ENCODE measurements at regions not wholly inside any gene's neighbourhood (a gene's known extent, or its start where the extent isn't known, plus 50 kb on each side); places are given as distances from the start of the nearest gene placed in this dataset.

- no peak for FAIRE-seq
- Histone ChIP-seq H3K27me3 (replicated peaks in 1 of 2; ENCODE audit: control insufficient read depth in 2 of 2, insufficient read depth in 2 of 2, low read length in 1 of 2) (no peaks in the 10 kb centered on the region), H3K79me2 (ENCODE audit: control insufficient read depth, insufficient read depth, low read length) (no peaks in the 10 kb centered on the region), H3K27ac (ENCODE audit: control insufficient read depth, insufficient read depth) (no peak overlapping the region), H3K4me3 (no peak overlapping the region), H3K36me3 (ENCODE audit: control insufficient read depth in 2 of 2, insufficient read depth in 2 of 2, low read length in 1 of 2) (no peaks in the 10 kb centered on the region), H3K9me3 (replicated peaks; ENCODE audit: control insufficient read depth, insufficient read depth, low read length) (no peaks in the 10 kb centered on the region), H2AFZ (ENCODE audit: control insufficient read depth, low read depth, low read length) (no peak overlapping the region), H3K4me1 (ENCODE audit: control insufficient read depth, insufficient read depth, low read length) (no peaks in the 10 kb centered on the region), H4K20me1 (ENCODE audit: control insufficient read depth, insufficient read depth) (no peaks in the 10 kb centered on the region), H3K4me2 (ENCODE audit: control insufficient read depth, insufficient read depth) (no peak overlapping the region), H3K9ac (ENCODE audit: control insufficient read depth, insufficient read depth, low read length) (no peak overlapping the region)
- 59% methylated on average over 6 of the region's 6 CpGs for WGBS (ENCODE audit: insufficient coverage, insufficient replicate concordance, low lambda C conversion rate, missing lambda C conversion rate)
- intact Hi-C loops (cut with micrococcal nuclease; ENCODE audit: unreplicated experiment) (no loop called here), in situ Hi-C loops (cut with MboI) (no loop called here)
- RAD21 ChIA-PET (ENCODE audit: unreplicated experiment) = no interaction called here
- SMC1A ChIA-PET (ENCODE audit: uncharacterized antibody, unreplicated experiment) = interaction anchor here (0.6 to 1.2 kb wide), 2 partner anchors 14 to 66 kb away, joined by 3 to 4 read pairs; no protein-coding TSS in a partner anchor
- DNase-seq (ENCODE audit: low read depth, low spot score) = no peak
- TF ChIP-seq CHD4 (IDR thresholded peaks at IDR 0.05) (no peak), ZNF24 (IDR thresholded peaks at IDR 0.05) (no peak), DPF2 (IDR thresholded peaks at IDR 0.05) (no peak), RAD51 (IDR thresholded peaks at IDR 0.05) (no peak), BACH1 (IDR thresholded peaks at IDR 0.05; ENCODE audit: borderline replicate concordance) (no peak), STAT1 (conservative IDR thresholded peaks at IDR 0.05) (no peak)
- no TSS peak for BruUV-seq (replicated peaks)
- POLR2A ChIA-PET = no interaction called here
- CTCF ChIA-PET = no interaction called here
- no peak for ATAC-seq
These were observed 385.1 kb downstream of the CHSY3 start for GRCh38 chr5:130289132-130290088.

DNA sequence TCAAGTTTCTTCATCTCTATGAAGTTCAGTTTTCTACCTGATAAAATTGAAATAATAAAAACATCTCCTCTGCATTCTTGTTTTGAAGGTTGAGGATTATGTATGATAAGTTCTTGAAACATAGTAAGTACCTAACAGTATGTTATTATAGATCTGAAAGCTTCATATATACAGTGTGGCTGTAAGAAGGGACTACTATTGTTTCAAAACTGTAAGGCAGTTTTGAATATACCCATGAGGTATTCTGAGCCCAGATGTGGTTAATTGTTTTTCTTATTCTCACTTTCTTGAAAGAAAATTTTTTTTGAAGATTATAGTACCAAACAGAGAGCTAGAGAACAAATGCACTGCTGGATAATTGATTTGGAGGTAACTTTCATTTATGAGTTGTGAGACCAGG is 383.2 kb downstream of the CHSY3 start:
- ChIA-PET RAD21 (ENCODE audit: unreplicated experiment) (no interaction called here), POLR2A (no interaction called here), SMC1A (ENCODE audit: uncharacterized antibody, unreplicated experiment) (interaction anchor here (1.4 kb wide), 1 partner anchor 8 kb away, joined by 3 read pairs; no protein-coding TSS in a partner anchor), CTCF (no interaction called here)
- FAIRE-seq (no peak), ATAC-seq (peak; percentile 31; the same call in 1 of the 3 replicates), DNase-seq (ENCODE audit: low read depth, low spot score) (no peak)
- H4K20me1 ChIP-seq (ENCODE audit: control insufficient read depth, insufficient read depth) = no peaks in the 10 kb centered on the region
- no peak overlapping the region for H3K4me3 ChIP-seq
- intact Hi-C loops (cut with micrococcal nuclease; ENCODE audit: unreplicated experiment) (no loop called here), in situ Hi-C loops (cut with MboI) (no loop called here)
- no peaks in the 10 kb centered on the region for H3K79me2 ChIP-seq (ENCODE audit: control insufficient read depth, insufficient read depth, low read length)
- H3K9ac ChIP-seq (ENCODE audit: control insufficient read depth, insufficient read depth, low read length) = no peak overlapping the region
- no TSS peak for BruUV-seq (replicated peaks)
- no peak for TF ChIP-seq KAT2A (conservative IDR thresholded peaks at IDR 0.05; ENCODE audit: control insufficient read depth, low read depth, low read length)
- no peak overlapping the region for H2AFZ ChIP-seq (ENCODE audit: control insufficient read depth, low read depth, low read length)
- H3K9me3 ChIP-seq (replicated peaks; ENCODE audit: control insufficient read depth, insufficient read depth, low read length) = no peaks in the 10 kb centered on the region
- no peaks in the 10 kb centered on the region for H3K36me3 ChIP-seq (ENCODE audit: control insufficient read depth in 2 of 2, insufficient read depth in 2 of 2, low read length in 1 of 2)
- no peaks in the 10 kb centered on the region for H3K4me1 ChIP-seq (ENCODE audit: control insufficient read depth, insufficient read depth, low read length)
- no peak overlapping the region for H3K4me2 ChIP-seq (ENCODE audit: control insufficient read depth, insufficient read depth)
- no peaks in the 10 kb centered on the region for H3K27me3 ChIP-seq (replicated peaks in 1 of 2; ENCODE audit: control insufficient read depth in 2 of 2, insufficient read depth in 2 of 2, low read length in 1 of 2)
- H3K27ac ChIP-seq (ENCODE audit: control insufficient read depth, insufficient read depth) = no peak overlapping the region
